NB4 (cell line): ENCODE measurements at regions not wholly inside any gene's neighbourhood (a gene's known extent, or its start where the extent isn't known, plus 50 kb on each side); places are given as distances from the start of the nearest gene placed in this dataset.
"Not testable (repeated sequence)": the region's sequence is repeated elsewhere in the genome, so short reads cannot be mapped to it uniquely, and the experiment has no call there.

Experiments
- POLR2A ChIP-seq: IDR thresholded peaks from 2 replicates; pipeline ENCODE4 v1.6.1; 2011; ENCODE audit warnings: mild to moderate bottlenecking; ENCODE audit not compliant: insufficient read length; ENCODE audit errors: extremely low read depth
- TF ChIP-seq, protein P1 (sequence below): IDR thresholded peaks from one replicate; pipeline ENCODE4 v1.5.1; 2012; ENCODE audit warnings: low read depth, low read length

DNA sequence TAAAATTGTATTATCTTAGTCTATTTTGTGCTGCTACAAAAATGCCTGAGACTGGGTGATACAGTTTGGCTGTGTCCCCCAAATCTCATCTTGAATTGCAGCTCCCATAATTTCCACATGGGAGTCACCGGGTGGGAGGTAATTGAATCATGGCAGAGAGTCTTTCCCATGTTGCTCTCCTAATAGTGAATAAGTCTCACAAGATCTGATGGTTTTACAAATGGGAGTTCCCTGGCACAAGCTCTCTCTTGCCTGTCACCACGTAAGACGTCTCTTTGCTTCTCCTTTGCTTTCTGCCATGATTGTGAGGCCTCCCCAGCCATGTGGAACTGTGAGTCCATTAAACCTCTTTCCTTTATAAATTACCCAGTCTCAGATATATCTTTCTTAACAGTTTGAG lies 57.0 kb upstream of the SLC35F5 start:
- TF ChIP-seq, protein P1, sequence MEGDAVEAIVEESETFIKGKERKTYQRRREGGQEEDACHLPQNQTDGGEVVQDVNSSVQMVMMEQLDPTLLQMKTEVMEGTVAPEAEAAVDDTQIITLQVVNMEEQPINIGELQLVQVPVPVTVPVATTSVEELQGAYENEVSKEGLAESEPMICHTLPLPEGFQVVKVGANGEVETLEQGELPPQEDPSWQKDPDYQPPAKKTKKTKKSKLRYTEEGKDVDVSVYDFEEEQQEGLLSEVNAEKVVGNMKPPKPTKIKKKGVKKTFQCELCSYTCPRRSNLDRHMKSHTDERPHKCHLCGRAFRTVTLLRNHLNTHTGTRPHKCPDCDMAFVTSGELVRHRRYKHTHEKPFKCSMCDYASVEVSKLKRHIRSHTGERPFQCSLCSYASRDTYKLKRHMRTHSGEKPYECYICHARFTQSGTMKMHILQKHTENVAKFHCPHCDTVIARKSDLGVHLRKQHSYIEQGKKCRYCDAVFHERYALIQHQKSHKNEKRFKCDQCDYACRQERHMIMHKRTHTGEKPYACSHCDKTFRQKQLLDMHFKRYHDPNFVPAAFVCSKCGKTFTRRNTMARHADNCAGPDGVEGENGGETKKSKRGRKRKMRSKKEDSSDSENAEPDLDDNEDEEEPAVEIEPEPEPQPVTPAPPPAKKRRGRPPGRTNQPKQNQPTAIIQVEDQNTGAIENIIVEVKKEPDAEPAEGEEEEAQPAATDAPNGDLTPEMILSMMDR: not testable (repeated sequence)
- TF ChIP-seq POLR2A: not testable (repeated sequence)
